ENCODE measurements at regions not wholly inside any gene's neighbourhood (a gene's known extent, or its start where the extent isn't known, plus 50 kb on each side); places are given as distances from the start of the nearest gene placed in this dataset.

DNA sequence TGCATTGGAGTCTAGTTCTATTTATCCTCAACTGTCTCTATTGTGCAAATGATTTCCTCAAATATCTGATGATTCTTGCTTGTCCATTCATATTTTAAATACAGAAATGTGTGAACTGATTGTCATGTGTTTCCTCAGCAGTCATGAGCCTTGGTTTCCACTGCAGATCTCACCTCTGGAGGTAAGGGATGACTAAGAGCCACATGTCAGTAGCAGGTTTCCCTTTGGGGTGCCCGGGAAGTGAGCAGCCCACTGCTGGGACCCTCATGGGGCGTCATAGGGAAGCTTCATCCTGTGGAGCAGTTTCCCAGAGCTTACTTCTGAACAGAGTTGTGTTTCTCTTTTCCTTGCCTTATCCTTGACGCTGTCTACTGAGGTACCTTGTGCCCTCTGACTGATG, 149.2 kb upstream of the TOPAZ1 start:
- no peak for DNase-seq (ENCODE audit: low spot score)

- DNase-seq (ENCODE audit: low spot score) = no peak
Measured at GRCh38 chr3:44093531-44093930, 148.2 kb upstream of the TOPAZ1 start.

- DNase-seq (ENCODE audit: low spot score) = no peak
Measured at GRCh38 chr3:44098656-44099415, 142.8 kb upstream of the TOPAZ1 start.

DNA sequence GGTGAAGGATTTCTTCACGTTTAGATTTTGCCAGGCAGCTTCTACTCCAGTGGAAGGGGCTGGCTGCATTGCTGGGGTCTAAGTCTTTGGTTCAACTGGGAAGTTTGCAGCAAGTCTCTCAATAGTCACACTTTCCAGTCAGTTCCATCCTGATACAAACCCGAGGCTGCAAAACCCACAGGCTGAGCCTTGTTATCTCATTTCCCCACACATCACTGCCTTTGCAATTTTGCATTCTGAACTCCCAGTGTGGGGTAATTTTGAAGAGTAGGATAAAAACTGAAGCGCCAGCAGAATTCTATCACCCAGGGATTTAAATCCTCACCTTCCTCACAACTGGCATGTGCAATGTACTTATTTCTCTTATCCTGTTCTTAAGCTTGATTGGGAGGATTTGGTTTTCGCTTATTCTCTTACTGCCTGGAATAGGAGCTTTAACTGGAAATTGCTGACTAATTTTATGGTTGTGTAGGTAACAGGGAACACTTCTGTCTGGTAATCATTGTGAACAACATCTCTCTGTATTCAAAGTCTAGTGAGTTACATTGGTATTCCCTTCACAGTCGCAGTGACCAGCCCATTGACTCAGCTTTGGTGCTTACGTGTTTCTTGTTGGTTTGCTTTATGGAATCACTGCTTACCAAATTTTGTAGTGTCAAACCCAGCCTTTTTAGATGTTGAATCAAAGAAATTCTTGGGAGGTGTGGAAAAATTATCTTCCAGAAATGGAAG, 142.0 kb upstream of the TOPAZ1 start:
- DNase-seq (ENCODE audit: low spot score) = no peak

GRCh38 chr3:44100298-44100695, 141.4 kb upstream of the TOPAZ1 start:
- DNase-seq (ENCODE audit: low spot score) = no peak

GRCh38 chr3:44104043-44104442, 137.6 kb upstream of the TOPAZ1 start:
- no peak for DNase-seq (ENCODE audit: low spot score)

GRCh38 chr3:44104668-44105321, 136.9 kb upstream of the TOPAZ1 start:
- DNase-seq (ENCODE audit: low spot score) = no peak

DNA sequence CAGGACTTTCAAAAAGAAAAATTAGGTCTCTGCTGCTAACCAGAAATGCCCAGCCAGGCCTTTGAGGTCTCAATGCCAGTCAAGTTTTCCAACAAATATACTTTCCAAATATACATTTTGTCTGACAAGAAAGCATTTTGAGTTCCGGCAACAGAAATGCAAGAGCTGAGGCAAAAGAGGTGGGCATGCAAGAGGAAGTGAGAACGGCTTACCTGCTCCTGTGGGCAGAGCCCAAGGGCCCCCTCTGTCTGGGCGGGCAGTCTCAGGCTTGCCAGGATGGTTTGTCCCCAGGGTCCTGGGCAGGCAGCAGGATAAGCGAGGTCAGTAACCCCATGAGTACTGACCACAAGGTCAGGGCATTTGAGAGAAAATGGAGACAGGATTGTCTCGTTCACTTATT, 136.1 kb upstream of the TOPAZ1 start:
- DNase-seq (ENCODE audit: low spot score) = peak; percentile 34

DNA sequence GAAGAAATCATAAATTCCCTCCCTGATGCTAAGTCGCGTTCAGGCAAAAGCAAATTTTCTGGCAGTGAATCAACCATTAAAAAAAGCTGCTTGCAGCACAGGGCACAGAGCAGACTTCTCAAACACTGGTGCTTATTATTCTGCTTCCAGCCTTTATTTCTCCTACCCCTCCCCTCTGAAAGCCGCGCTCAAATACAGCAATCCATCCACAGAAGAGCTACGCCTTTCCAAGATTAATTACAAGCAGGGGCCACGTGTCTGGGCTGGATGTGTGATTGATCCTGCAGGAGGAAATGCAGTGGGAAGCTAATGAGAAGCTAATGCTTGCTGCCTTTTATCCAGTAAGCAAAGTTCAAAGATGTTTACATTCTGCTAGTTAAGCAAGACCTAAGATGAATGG, 134.9 kb upstream of the TOPAZ1 start:
- DNase-seq (ENCODE audit: low spot score) = no peak

- no peak for DNase-seq (ENCODE audit: low spot score)
Measured at GRCh38 chr3:44108481-44108880, 133.2 kb upstream of the TOPAZ1 start.

DNA sequence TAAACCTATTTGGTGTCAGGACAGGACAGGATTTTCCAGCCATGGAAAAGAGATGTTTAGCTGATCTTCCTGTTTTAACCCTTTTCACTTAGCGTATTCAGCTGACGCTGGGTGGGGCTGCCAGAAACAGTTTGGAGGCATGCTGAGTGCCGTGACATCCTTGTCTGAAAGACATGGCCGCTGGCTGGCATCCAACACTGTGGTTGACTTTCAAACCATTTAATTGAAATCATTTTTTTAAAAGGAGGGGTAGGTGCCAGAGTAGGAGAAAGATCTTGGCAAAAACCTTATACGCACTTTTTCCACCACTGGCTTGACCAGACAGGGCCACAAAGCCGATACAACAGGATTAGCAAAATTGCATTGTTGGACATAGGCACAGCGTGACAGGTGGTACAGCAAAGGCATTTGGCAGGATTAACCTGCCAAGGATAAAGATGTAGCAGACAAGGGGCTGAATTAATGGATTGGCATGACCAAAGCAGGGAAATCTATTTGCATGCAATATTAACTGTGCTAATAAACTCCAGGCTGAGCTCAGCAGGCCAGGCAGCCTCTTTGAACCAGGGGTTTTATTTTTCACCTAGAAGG, 131.8 kb upstream of the TOPAZ1 start:
- no peak for DNase-seq (ENCODE audit: low spot score)

DNA sequence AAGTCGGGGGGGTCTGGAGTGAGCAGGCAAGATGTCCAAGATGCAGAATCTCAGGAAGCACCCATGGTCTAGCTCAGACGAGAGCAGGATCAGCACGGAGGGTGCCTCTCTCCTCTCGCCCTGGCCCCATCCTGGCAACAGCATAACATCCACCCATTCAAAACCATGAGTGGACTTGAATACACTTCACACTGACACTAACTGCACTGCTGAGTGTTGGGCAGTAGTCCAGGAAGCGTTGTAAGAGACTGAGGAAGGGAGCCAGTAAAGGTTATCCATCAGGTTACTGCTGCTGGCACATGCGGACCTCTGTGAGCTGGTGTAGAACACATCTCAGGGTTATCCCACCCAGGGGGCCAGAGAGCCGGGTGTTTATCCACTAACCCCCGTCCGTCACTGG, 131.0 kb upstream of the TOPAZ1 start:
- no peak for DNase-seq (ENCODE audit: low spot score)

GRCh38 chr3:44111482-44111881, 130.2 kb upstream of the TOPAZ1 start:
- DNase-seq (ENCODE audit: low spot score) = no peak

- peak; percentile 68 for DNase-seq (ENCODE audit: low spot score)
Measured at GRCh38 chr3:44114142-44114541, 127.5 kb upstream of the TOPAZ1 start.

GRCh38 chr3:44117239-44117638, 124.4 kb upstream of the TOPAZ1 start:
- no peak for DNase-seq (ENCODE audit: low spot score)

DNA sequence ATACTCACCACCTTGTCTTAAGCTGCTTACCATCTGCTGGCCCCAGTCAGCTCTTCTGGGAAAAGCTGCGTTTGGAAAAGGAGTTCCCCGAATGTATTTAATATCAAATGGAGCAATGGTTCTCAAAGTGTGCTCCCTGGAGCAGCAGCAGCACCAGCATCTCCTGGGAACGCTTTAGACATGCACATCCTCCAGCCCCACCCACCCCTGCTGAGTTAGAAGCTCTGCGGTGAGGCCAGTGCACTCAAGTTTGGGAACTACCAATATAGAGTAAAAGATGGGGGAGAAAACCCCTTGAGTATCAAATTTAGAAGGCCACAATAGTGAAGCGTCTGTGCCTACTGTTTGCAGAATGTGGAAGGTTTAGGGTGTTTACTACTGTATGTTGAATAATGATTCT, 124.0 kb upstream of the TOPAZ1 start:
- no peak for DNase-seq (ENCODE audit: low spot score)

DNA sequence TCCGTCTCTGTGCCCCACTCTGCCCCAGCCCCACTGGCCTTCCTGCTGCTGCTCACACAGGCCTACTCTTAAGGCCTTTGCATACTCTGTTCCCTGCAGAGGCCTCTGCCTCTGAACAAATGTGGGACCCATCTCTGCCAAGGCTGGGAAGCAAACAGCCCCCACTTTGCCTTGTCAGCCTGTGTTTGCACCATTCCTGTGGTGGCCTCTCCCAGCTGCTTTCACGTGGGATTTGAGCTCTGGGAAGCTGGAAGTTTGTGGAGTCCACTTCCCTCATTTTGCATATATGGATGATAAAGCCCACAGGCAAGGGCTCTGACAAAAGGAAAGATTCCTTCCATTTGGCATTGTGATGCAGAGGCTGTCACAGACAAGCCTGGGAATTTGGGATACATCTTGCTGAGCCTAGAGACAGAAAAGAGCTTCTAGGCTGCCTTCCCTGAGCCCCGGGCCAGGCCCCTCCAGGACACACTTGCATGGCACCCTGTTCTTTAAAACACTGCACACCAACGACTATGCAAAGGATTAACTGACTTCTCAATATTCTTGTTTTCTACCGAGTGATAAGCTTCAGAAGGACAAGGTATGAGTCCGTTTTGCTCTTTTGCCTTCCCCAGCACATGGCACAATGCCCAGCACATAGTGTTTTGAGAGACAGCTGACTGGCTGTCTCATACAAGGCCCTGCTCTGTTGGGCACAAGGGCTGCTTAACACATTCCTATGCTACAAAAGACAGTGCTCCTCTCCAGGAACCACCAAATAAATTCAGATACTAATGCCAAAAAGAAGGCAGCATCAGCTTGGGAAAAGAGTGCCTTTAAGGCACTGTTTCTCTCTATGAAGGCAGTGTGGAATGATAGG, 120.7 kb upstream of the TOPAZ1 start:
- no peak for DNase-seq (ENCODE audit: low spot score)

GRCh38 chr3:44125246-44125645, 116.4 kb upstream of the TOPAZ1 start:
- DNase-seq (ENCODE audit: low spot score) = no peak

- DNase-seq (ENCODE audit: low spot score) = no peak
Measured at GRCh38 chr3:44125882-44126281, 115.8 kb upstream of the TOPAZ1 start.

GRCh38 chr3:44128057-44128775, 113.5 kb upstream of the TOPAZ1 start:
- no peak for DNase-seq (ENCODE audit: low spot score)

GRCh38 chr3:44130249-44130648, 111.4 kb upstream of the TOPAZ1 start:
- no peak for DNase-seq (ENCODE audit: low spot score)
